ENCODE measurements at regions not wholly inside any gene's neighbourhood (a gene's known extent, or its start where the extent isn't known, plus 50 kb on each side); places are given as distances from the start of the nearest gene placed in this dataset.

- Histone ChIP-seq H3K4me3 (ENCODE audit: insufficient read depth, low read depth, low read length) (no peak overlapping the region), H3K4me1 (ENCODE audit: control insufficient read depth, insufficient read depth, low read length) (no peaks in the 10 kb centered on the region), H3K79me1 (ENCODE audit: low read depth in 1 of 2, low read length in 2 of 2) (no peaks in the 10 kb centered on the region), H4K20me1 (ENCODE audit: insufficient read depth, low read length) (no peaks in the 10 kb centered on the region), H2AK5ac (ENCODE audit: low read depth, low read length) (no peak overlapping the region), H3K9ac (ENCODE audit: low read depth, low read length) (no peak overlapping the region), H3K27ac (ENCODE audit: insufficient read depth, low read length) (no peak overlapping the region), H3K36me3 (ENCODE audit: control insufficient read depth, insufficient read depth, low read length) (no peaks in the 10 kb centered on the region), H2AFZ (replicated peaks; ENCODE audit: low read length, poor library complexity) (no peak overlapping the region), H2AK9ac (replicated peaks; ENCODE audit: low read depth, low read length, poor library complexity) (no peak overlapping the region), H2BK15ac (ENCODE audit: low read depth, low read length) (no peak overlapping the region), H4K91ac (ENCODE audit: insufficient read depth, low read depth, low read length) (no peak overlapping the region), H3K9me1 (ENCODE audit: insufficient read depth, low read length) (no peaks in the 10 kb centered on the region), H2BK5ac (ENCODE audit: low read depth, low read length, poor library complexity, severe bottlenecking) (peak overlapping the region; percentile 26), H3K56ac (ENCODE audit: extremely low read depth, insufficient read depth, low read length) (no peak overlapping the region), H3K23ac (ENCODE audit: low read depth, low read length) (no peak overlapping the region), H2BK120ac (ENCODE audit: low read depth, low read length) (0 out of 2 replicates have a peak overlapping the region, but pooled peaks have one; percentile 60), H3K4me2 (ENCODE audit: low read depth, low read length) (no peak overlapping the region), H3K9me3 (ENCODE audit: control insufficient read depth, insufficient read depth, low read length) (peaks cover 2% of the 10 kb centered on the region; the same call in 1 of the 2 replicates), H4K8ac (ENCODE audit: low read depth in 2 of 2, low read length in 2 of 2) (no peak overlapping the region), H3K27me3 (ENCODE audit: control insufficient read depth, insufficient read depth, low read length) (no peaks in the 10 kb centered on the region), H2BK20ac (ENCODE audit: low read depth, low read length) (peak overlapping the region; percentile 72; the same call in 1 of the 2 replicates), H3K14ac (replicated peaks; ENCODE audit: low read depth, low read length) (peak overlapping the region; percentile 10; the same call in 1 of the 2 replicates), H3K18ac (ENCODE audit: low read depth, low read length) (no peak overlapping the region), H3K4ac (ENCODE audit: low read depth, low read length) (no peak overlapping the region), H4K5ac (ENCODE audit: low read depth, low read length) (no peak overlapping the region)
- DNase-seq (peak; percentile 61), ATAC-seq (ENCODE audit: low read depth) (no peak)
- no peak for TF ChIP-seq CHD1 (IDR thresholded peaks at IDR 0.05; ENCODE audit: low read depth, low read length)
- TF ChIP-seq BHLHE40 (IDR thresholded peaks at IDR 0.05; ENCODE audit: low read depth, low read length), result no peak
- no peak for TF ChIP-seq MAFK (IDR thresholded peaks at IDR 0.05; ENCODE audit: low read depth, low read length)
- no peak for TF ChIP-seq CTCF (conservative IDR thresholded peaks at IDR 0.05; ENCODE audit: low read depth, low read length)
- no peak for TF ChIP-seq RFX5 (IDR thresholded peaks at IDR 0.05; ENCODE audit: low read depth, low read length)
- TF ChIP-seq SMC3 (IDR thresholded peaks at IDR 0.05; ENCODE audit: low read depth, low read length), result no peak
- BruUV-seq (replicated peaks), result no TSS peak
- CTCF ChIA-PET, result no interaction called here
- POLR2A ChIA-PET (ENCODE audit: unreplicated experiment), result no interaction called here
- WGBS, 2 experiments (ENCODE audit: extremely low coverage in 2 of 2, insufficient read length in 1 of 2), result no CpG with 5 or more reads among the region's 2 CpGs
- in situ Hi-C loops (cut with MboI; ENCODE audit: low sequenced_read_pairs), result no loop called here
- dilution Hi-C loops (cut with HindIII; ENCODE audit: low sequenced_read_pairs, unreplicated experiment), result no loop called here
- intact Hi-C loops (cut with micrococcal nuclease), result loop anchor here (5.0 kb wide), 1 partner anchor 419 kb away; no protein-coding TSS in a partner anchor
These were observed 198.3 kb upstream of the TGFBR2 start for GRCh38 chr3:30408105-30408557.

All from IMR-90 (cell line).